Endodermal cell (in vitro differentiated cells): ENCODE measurements at regions not wholly inside any gene's neighbourhood (a gene's known extent, or its start where the extent isn't known, plus 50 kb on each side); places are given as distances from the start of the nearest gene placed in this dataset.
A peak's percentile ranks its signal among the peaks of the same experiment; 100 is the strongest.
"Not testable (repeated sequence)": the region's sequence is repeated elsewhere in the genome, so short reads cannot be mapped to it uniquely, and the experiment has no call there.

ENCODE experiments used
- DNase-seq: peaks from one replicate; pipeline ENCODE4 v3.0.0-alpha.2; 2017
- H3K27ac ChIP-seq: 2 replicates; pipeline ENCODE4 v1.5.1; 2013; ENCODE audit warnings: mild to moderate bottlenecking, low read depth, low read length, moderate library complexity
- H3K27me3 ChIP-seq: 2 replicates; pipeline ENCODE4 v1.6.1; 2013; ENCODE audit warnings: mild to moderate bottlenecking, low read length, moderate library complexity; ENCODE audit not compliant: insufficient read depth, control insufficient read depth, poor library complexity, severe bottlenecking
- H3K36me3 ChIP-seq: 2 replicates; pipeline ENCODE4 v1.7.0; 2013; ENCODE audit warnings: mild to moderate bottlenecking, low read length, moderate library complexity; ENCODE audit not compliant: control insufficient read depth, insufficient read depth
- H3K4me1 ChIP-seq: one replicate; pipeline ENCODE4 v1.7.0; 2013; ENCODE audit warnings: low read length; ENCODE audit not compliant: control insufficient read depth, insufficient read depth
- H3K4me3 ChIP-seq: 2 replicates; pipeline ENCODE4 v1.5.1; 2013; ENCODE audit warnings: mild to moderate bottlenecking, low read length, moderate library complexity
- H3K9ac ChIP-seq: 2 replicates; pipeline ENCODE4 v1.6.1; 2013; ENCODE audit warnings: mild to moderate bottlenecking, low read length, moderate library complexity; ENCODE audit not compliant: poor library complexity, severe bottlenecking; ENCODE audit errors: extremely low read depth
- H3K9me3 ChIP-seq: 2 replicates; pipeline ENCODE4 v1.6.1; 2013; ENCODE audit warnings: mild to moderate bottlenecking, low read length, moderate library complexity; ENCODE audit not compliant: control insufficient read depth
- H3K27ac Mint-ChIP-seq: 2 replicates; pipeline ENCODE4 v1.8.0; 2020; ENCODE audit warnings: mixed read lengths
- H3K27me3 Mint-ChIP-seq: 2 replicates; pipeline ENCODE4 v1.8.0; 2021; ENCODE audit warnings: mild to moderate bottlenecking, mixed read lengths; ENCODE audit not compliant: insufficient read depth
- H3K36me3 Mint-ChIP-seq: 2 replicates; pipeline ENCODE4 v1.8.0; 2020; ENCODE audit warnings: low read depth, mixed read lengths
- H3K4me1 Mint-ChIP-seq: 2 replicates; pipeline ENCODE4 v1.8.0; 2020; ENCODE audit warnings: mixed read lengths
- H3K4me3 Mint-ChIP-seq: 2 replicates; pipeline ENCODE4 v1.8.0; 2020; ENCODE audit warnings: mild to moderate bottlenecking, moderate library complexity, mixed read lengths
- H3K9me3 Mint-ChIP-seq: 2 replicates; pipeline ENCODE4 v1.8.0; 2020; ENCODE audit warnings: mild to moderate bottlenecking, mixed read lengths
- WGBS, 2 experiments: methylation state at CpG; one replicate each; pipeline versions ENCODE4 v1.1.5 to v1.1.7; 2013; ENCODE audit warnings: missing lambda C conversion rate in 2 of 2, mixed read lengths in 1 of 2; ENCODE audit not compliant: insufficient coverage in 1 of 2, insufficient read length in 1 of 2; 5-methylcytosine and 5-hydroxymethylcytosine counted together
- TF ChIP-seq, protein P1 (sequence below): fragments of 200-600 bp; sonication (generic); conservative IDR thresholded peaks from 2 replicates; pipeline ENCODE4 v1.5.0; 2021; ENCODE audit warnings: antibody characterized with exemption, mild to moderate bottlenecking

DNA sequence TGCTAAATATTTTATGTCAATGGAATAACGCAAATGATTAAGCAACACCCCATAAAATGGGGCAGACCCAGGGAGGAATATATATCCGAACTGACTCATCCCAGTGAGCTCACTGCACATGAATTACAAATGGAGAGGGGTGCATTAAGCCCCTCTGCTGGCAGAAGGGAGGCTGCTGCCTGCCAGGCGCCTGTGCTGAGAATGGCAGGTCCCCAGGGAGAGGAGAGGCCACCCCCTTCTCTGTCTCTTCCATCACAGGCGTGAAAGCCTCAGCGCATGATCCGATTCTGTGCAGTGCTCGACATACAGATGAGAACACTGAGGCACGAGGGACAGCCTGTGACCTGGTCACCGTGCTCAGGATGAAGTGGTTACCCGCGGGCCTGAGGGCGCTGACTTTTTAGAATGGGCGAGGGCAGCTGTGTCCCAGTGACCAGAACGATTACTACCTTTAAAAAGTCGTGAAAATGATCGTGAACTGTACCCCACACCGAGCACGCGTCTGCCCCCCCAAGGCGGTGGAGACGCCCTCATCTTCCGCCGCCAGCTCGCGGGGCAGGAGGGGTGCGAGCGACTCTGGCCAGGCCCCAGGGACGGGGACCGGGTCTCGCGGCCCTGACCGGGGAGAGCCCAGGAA, 229.7 kb upstream of the FRG2C start:
- TF ChIP-seq, protein P1, sequence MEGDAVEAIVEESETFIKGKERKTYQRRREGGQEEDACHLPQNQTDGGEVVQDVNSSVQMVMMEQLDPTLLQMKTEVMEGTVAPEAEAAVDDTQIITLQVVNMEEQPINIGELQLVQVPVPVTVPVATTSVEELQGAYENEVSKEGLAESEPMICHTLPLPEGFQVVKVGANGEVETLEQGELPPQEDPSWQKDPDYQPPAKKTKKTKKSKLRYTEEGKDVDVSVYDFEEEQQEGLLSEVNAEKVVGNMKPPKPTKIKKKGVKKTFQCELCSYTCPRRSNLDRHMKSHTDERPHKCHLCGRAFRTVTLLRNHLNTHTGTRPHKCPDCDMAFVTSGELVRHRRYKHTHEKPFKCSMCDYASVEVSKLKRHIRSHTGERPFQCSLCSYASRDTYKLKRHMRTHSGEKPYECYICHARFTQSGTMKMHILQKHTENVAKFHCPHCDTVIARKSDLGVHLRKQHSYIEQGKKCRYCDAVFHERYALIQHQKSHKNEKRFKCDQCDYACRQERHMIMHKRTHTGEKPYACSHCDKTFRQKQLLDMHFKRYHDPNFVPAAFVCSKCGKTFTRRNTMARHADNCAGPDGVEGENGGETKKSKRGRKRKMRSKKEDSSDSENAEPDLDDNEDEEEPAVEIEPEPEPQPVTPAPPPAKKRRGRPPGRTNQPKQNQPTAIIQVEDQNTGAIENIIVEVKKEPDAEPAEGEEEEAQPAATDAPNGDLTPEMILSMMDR = peak; percentile 27
- H3K4me1 Mint-ChIP-seq, H3K27me3 Mint-ChIP-seq, H3K9me3 ChIP-seq, H3K4me1 ChIP-seq, H3K27me3 ChIP-seq, H3K9me3 Mint-ChIP-seq, H3K36me3 ChIP-seq, H3K36me3 Mint-ChIP-seq: not testable (repeated sequence)
- WGBS, 2 experiments = 2% methylated on average over 8 to 32 of the region's 32 CpGs
- peak; percentile 62 for DNase-seq
- H3K27ac ChIP-seq = peak overlapping the region; percentile 32
- H3K4me3 ChIP-seq = peak overlapping the region; percentile 84
- H3K9ac ChIP-seq = peak overlapping the region; percentile 60
- Mint-ChIP-seq H3K4me3 (peak overlapping the region; percentile 83), H3K27ac (peak overlapping the region; percentile 91)

DNA sequence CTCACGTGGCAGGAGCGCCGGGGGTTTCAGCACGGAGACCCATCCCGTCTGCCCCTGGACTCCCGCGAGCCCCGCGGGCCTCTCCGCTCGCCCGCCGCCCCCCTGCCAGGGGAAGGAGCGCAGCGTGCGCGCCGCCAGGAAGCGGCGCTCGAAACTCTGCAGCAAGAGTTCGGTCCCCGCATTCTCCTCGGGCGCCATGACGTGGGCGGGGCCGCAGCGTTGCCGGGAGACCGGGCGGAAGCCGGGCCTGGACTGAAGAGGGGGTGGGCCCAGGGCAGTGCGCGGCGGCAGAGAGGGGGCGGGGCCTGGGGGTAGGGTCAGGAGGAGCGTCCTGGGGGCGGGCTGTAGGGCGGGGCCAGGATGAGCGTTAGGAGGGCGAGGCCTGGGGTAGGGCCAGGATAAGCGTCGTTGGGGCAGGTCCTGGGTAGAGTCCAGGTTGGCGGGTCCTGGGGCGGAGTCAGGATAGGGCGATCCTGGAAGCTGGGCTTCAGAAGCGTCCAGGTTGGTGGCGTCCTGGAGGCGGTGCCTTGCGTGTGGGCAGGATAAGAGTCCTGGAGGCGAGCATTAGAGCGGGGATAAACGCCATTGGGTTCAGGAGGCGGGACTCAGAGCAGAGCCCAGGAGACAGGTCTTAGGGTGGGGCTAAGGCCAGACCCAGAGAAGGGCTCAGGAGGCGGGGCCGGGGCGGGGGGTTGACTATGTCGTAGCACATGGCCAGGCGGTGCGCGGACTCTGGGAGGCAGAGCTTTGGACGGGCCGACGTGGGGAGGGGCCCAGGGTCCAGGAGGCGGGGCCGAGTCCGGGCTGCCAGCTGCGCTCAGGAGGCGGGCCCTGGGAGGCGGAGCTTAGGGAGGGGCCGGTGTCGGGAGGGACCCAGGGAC, 229.0 kb upstream of the FRG2C start:
- H3K27me3 Mint-ChIP-seq, H3K27me3 ChIP-seq, H3K4me1 ChIP-seq, H3K4me1 Mint-ChIP-seq, H3K9me3 Mint-ChIP-seq, H3K36me3 ChIP-seq, H3K36me3 Mint-ChIP-seq, H3K9me3 ChIP-seq: not testable (repeated sequence)
- DNase-seq = peak; percentile 99
- 0% methylated on average over 12 to 72 of the region's 73 CpGs for WGBS, 2 experiments
- Mint-ChIP-seq H3K27ac (peak overlapping the region; percentile 99), H3K4me3 (peak overlapping the region; percentile 83)
- H3K27ac ChIP-seq = peak overlapping the region; percentile 90
- H3K9ac ChIP-seq = peak overlapping the region; percentile 60
- peak overlapping the region; percentile 84 for H3K4me3 ChIP-seq

- DNase-seq = peak; percentile 96
- not testable (repeated sequence) for H3K9me3 ChIP-seq, H3K27me3 ChIP-seq, H3K27me3 Mint-ChIP-seq, H3K4me1 ChIP-seq, H3K4me1 Mint-ChIP-seq, H3K9me3 Mint-ChIP-seq, H3K36me3 Mint-ChIP-seq, H3K36me3 ChIP-seq
- WGBS, 2 experiments = 2 to 9% methylated on average over 8 to 37 of the region's 38 CpGs
- Mint-ChIP-seq H3K4me3 (peak overlapping the region; percentile 83), H3K27ac (peak overlapping the region; percentile 95)
- Histone ChIP-seq H3K27ac (peak overlapping the region; percentile 90), H3K9ac (peak overlapping the region; percentile 49), H3K4me3 (peak overlapping the region; percentile 83)
Measured at GRCh38 chr3:75435794-75436400, 228.2 kb upstream of the FRG2C start.

GRCh38 chr3:75440986-75441385, 223.1 kb upstream of the FRG2C start:
- 80 to 98% methylated on average over 1 to 7 of the region's 7 CpGs for WGBS, 2 experiments
- not testable (repeated sequence) for H3K27me3 ChIP-seq, H3K27ac Mint-ChIP-seq, H3K27ac ChIP-seq, H3K9me3 ChIP-seq, H3K36me3 ChIP-seq, H3K27me3 Mint-ChIP-seq, H3K4me3 Mint-ChIP-seq, H3K9me3 Mint-ChIP-seq, H3K4me3 ChIP-seq, H3K4me1 Mint-ChIP-seq, H3K4me1 ChIP-seq, DNase-seq, H3K9ac ChIP-seq
- peaks cover 17% of the 10 kb centered on the region for H3K36me3 Mint-ChIP-seq

DNA sequence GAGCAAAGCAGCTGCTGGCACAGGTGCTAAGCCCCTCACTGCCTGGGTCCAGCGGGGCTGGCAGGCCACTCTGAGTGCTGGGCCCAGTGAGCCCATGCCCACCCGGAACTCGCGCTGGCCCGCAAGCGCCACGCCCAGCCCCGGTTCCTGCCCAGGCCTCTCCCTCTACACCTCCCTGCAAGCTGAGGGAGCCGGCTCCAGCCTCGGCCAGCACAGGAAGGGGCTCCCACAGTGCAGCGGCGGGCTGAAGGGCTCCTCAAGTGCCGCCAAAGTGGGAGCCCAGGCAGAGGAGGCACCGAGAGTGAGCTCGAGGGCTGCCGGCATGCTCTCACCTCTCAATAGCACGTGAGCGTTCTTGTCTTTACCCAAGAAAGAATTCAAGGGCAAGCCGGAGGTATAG, 219.5 kb upstream of the FRG2C start:
- not testable (repeated sequence) for H3K27me3 Mint-ChIP-seq, H3K4me3 Mint-ChIP-seq, H3K9me3 Mint-ChIP-seq, H3K4me1 ChIP-seq, H3K9ac ChIP-seq, H3K27me3 ChIP-seq, H3K9me3 ChIP-seq, H3K27ac Mint-ChIP-seq, H3K4me1 Mint-ChIP-seq, H3K36me3 ChIP-seq, DNase-seq, H3K27ac ChIP-seq, H3K4me3 ChIP-seq
- H3K36me3 Mint-ChIP-seq = peaks cover 34% of the 10 kb centered on the region
- 95 to 97% methylated on average over 8 to 19 of the region's 19 CpGs for WGBS, 2 experiments

DNA sequence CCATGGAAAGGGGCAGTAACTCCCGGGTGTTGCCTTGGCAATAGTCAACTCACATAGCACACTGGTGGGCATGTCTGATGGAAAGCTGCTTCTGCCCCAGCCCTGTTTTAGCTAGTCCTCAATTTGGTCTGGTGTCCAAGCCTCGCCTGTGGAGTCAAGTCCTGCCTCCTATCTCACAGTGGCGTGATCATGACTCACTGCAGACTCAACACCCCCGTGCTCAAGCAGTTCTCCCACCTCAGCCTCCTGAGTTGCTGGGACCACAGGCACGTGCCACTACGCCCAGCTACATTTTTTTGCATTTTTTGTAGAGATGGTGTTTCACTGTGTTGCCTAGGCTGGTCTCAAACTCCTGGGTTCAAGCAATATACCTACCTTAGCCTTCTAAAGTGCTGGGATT, 218.9 kb upstream of the FRG2C start:
- not testable (repeated sequence) for H3K27me3 Mint-ChIP-seq, H3K36me3 ChIP-seq, H3K9ac ChIP-seq, H3K27me3 ChIP-seq, H3K27ac ChIP-seq, H3K4me1 Mint-ChIP-seq, H3K4me1 ChIP-seq, H3K9me3 ChIP-seq, H3K4me3 Mint-ChIP-seq, DNase-seq, H3K4me3 ChIP-seq, H3K9me3 Mint-ChIP-seq, H3K27ac Mint-ChIP-seq
- 85 to 90% methylated on average over 5 to 6 of the region's 6 CpGs for WGBS, 2 experiments
- peaks cover 38% of the 10 kb centered on the region for H3K36me3 Mint-ChIP-seq
